HG02759 (cell line): ENCODE measurements at regions not wholly inside any gene's neighbourhood (a gene's known extent, or its start where the extent isn't known, plus 50 kb on each side); places are given as distances from the start of the nearest gene placed in this dataset.
"Not testable (repeated sequence)": the region's sequence is repeated elsewhere in the genome, so short reads cannot be mapped to it uniquely, and the experiment has no call there.

ENCODE experiments used
- ATAC-seq: cut with Tn5 transposase; IDR thresholded peaks from one replicate; pipeline ENCODE4 v1.9.1; 2021; ENCODE audit warnings: mild to moderate bottlenecking, moderate library complexity; ENCODE audit not compliant: unreplicated experiment

- ATAC-seq, result no peak
Observed at GRCh38 chr7:156401617-156402016, 239.0 kb upstream of the RNF32 start.

GRCh38 chr7:156400046-156400445 lies 240.5 kb upstream of the RNF32 start:
- no peak for ATAC-seq

- no peak for ATAC-seq
Observed at GRCh38 chr7:156397249-156397648, 243.3 kb upstream of the RNF32 start.

GRCh38 chr7:156389116-156389692 lies 251.4 kb upstream of the RNF32 start:
- no peak for ATAC-seq

- no peak for ATAC-seq
Observed at GRCh38 chr7:156386097-156386496, 254.5 kb upstream of the RNF32 start.

GRCh38 chr7:156384706-156385105 lies 255.9 kb upstream of the RNF32 start:
- no peak for ATAC-seq

GRCh38 chr7:156383526-156383925 lies 257.0 kb upstream of the RNF32 start:
- ATAC-seq, result no peak

- ATAC-seq, result no peak
Observed at GRCh38 chr7:156380261-156380660, 260.3 kb upstream of the RNF32 start.

- no peak for ATAC-seq
Observed at GRCh38 chr7:156379324-156380070, 261.1 kb upstream of the RNF32 start.

- no peak for ATAC-seq
Observed at GRCh38 chr7:156378806-156379205, 261.8 kb upstream of the RNF32 start.

GRCh38 chr7:156376317-156376716 lies 264.3 kb upstream of the RNF32 start:
- ATAC-seq, result no peak

- ATAC-seq, result no peak
Observed at GRCh38 chr7:156374335-156374734, 266.2 kb upstream of the RNF32 start.

- not testable (repeated sequence) for ATAC-seq
Observed at GRCh38 chr7:156369929-156370328, 270.6 kb upstream of the RNF32 start.

- no peak for ATAC-seq
Observed at GRCh38 chr7:156368053-156368843, 272.3 kb upstream of the RNF32 start.

- ATAC-seq, result no peak
Observed at GRCh38 chr7:156363751-156364150, 276.8 kb upstream of the RNF32 start.

- no peak for ATAC-seq
Observed at GRCh38 chr7:156360835-156361234, 279.7 kb upstream of the RNF32 start.

- ATAC-seq, result no peak
Observed at GRCh38 chr7:156356551-156356950, 284.0 kb upstream of the RNF32 start.

GRCh38 chr7:156353352-156353751 lies 287.2 kb upstream of the RNF32 start:
- ATAC-seq, result no peak

- ATAC-seq, result not testable (repeated sequence)
Observed at GRCh38 chr7:156347703-156348248, 292.8 kb upstream of the RNF32 start.

- no peak for ATAC-seq
Observed at GRCh38 chr7:156347132-156347531, 293.4 kb upstream of the RNF32 start.

GRCh38 chr7:156344595-156344994 lies 296.0 kb upstream of the RNF32 start:
- ATAC-seq, result no peak

GRCh38 chr7:156334636-156335035 lies 305.9 kb upstream of the RNF32 start:
- ATAC-seq, result no peak
